ENCODE measurements at regions not wholly inside any gene's neighbourhood (a gene's known extent, or its start where the extent isn't known, plus 50 kb on each side); places are given as distances from the start of the nearest gene placed in this dataset.

GRCh38 chr2:8589721-8590120 is 92.1 kb upstream of the ID2 start:
- TF ChIP-seq POLR2A (IDR thresholded peaks at IDR 0.05; ENCODE audit: low read depth, low read length) (no peak), TAF1 (IDR thresholded peaks at IDR 0.05; ENCODE audit: low read depth, low read length) (no peak), POLR2AphosphoS5 (IDR thresholded peaks at IDR 0.05; ENCODE audit: low read depth, low read length) (no peak), POU2F2 (IDR thresholded peaks at IDR 0.05; ENCODE audit: low read depth, low read length) (no peak), SPI1 (IDR thresholded peaks at IDR 0.05; ENCODE audit: low read depth, low read length) (no peak)

All from GM12891 (cell line).